HT-29 (cell line): ENCODE measurements at regions not wholly inside any gene's neighbourhood (a gene's known extent, or its start where the extent isn't known, plus 50 kb on each side); places are given as distances from the start of the nearest gene placed in this dataset.

Experiments
- DNase-seq: peaks from one replicate; pipeline ENCODE4 v3.0.0-alpha.2; 2015; ENCODE audit warnings: low spot score

- DNase-seq = no peak
Observed at GRCh38 chr5:61686491-61687257, 354.6 kb downstream of the ZSWIM6 start.

- DNase-seq = no peak
Observed at GRCh38 chr5:61687371-61687770, 355.3 kb downstream of the ZSWIM6 start.

GRCh38 chr5:61689153-61689846, 357.2 kb downstream of the ZSWIM6 start:
- no peak for DNase-seq

GRCh38 chr5:61697809-61698558, 365.9 kb downstream of the ZSWIM6 start:
- no peak for DNase-seq

GRCh38 chr5:61701877-61702602, 370.0 kb downstream of the ZSWIM6 start:
- no peak for DNase-seq

GRCh38 chr5:61702784-61703183, 370.7 kb downstream of the ZSWIM6 start:
- no peak for DNase-seq

- no peak for DNase-seq
Observed at GRCh38 chr5:61704289-61704688, 372.2 kb downstream of the ZSWIM6 start.

- DNase-seq = no peak
Observed at GRCh38 chr5:61706751-61707150, 374.7 kb downstream of the ZSWIM6 start.

GRCh38 chr5:61719124-61719523, 387.1 kb downstream of the ZSWIM6 start:
- DNase-seq = no peak

- no peak for DNase-seq
Observed at GRCh38 chr5:61720829-61721228, 388.8 kb downstream of the ZSWIM6 start.

- no peak for DNase-seq
Observed at GRCh38 chr5:61724102-61724501, 392.0 kb downstream of the ZSWIM6 start.

GRCh38 chr5:61728287-61728686, 396.2 kb downstream of the ZSWIM6 start:
- no peak for DNase-seq

- no peak for DNase-seq
Observed at GRCh38 chr5:61730866-61731265, 398.8 kb downstream of the ZSWIM6 start.

GRCh38 chr5:61731267-61731945, 399.3 kb downstream of the ZSWIM6 start:
- no peak for DNase-seq

GRCh38 chr5:61731946-61732314, 399.9 kb downstream of the ZSWIM6 start:
- DNase-seq = no peak

GRCh38 chr5:61732369-61732768, 400.3 kb downstream of the ZSWIM6 start:
- DNase-seq = no peak

GRCh38 chr5:61732796-61733195, 400.7 kb downstream of the ZSWIM6 start:
- no peak for DNase-seq

GRCh38 chr5:61734001-61734400, 401.9 kb downstream of the ZSWIM6 start:
- no peak for DNase-seq

- no peak for DNase-seq
Observed at GRCh38 chr5:61734966-61735365, 402.9 kb downstream of the ZSWIM6 start.

- DNase-seq = no peak
Observed at GRCh38 chr5:61735531-61735930, 403.5 kb downstream of the ZSWIM6 start.

- DNase-seq = no peak
Observed at GRCh38 chr5:61735995-61736394, 403.9 kb downstream of the ZSWIM6 start.
